HEK293 (cell line): ENCODE measurements at regions not wholly inside any gene's neighbourhood (a gene's known extent, or its start where the extent isn't known, plus 50 kb on each side); places are given as distances from the start of the nearest gene placed in this dataset.

Source experiments
- ZBTB17 ChIP-seq: fragments of 450-650 bp; formaldehyde crosslinking; IDR thresholded peaks from 2 replicates; pipeline ENCODE4 v1.5.1; 2016; ENCODE audit warnings: missing biosample characterization, missing genetic modification characterization
- ZNF223 ChIP-seq: fragments of 450-650 bp; formaldehyde crosslinking; IDR thresholded peaks from 2 replicates; pipeline ENCODE4 v1.5.1; 2016; ENCODE audit warnings: missing biosample characterization, missing genetic modification characterization
- ZNF645 ChIP-seq: fragments of 450-650 bp; formaldehyde crosslinking; IDR thresholded peaks from 2 replicates; pipeline ENCODE4; 2016; ENCODE audit warnings: missing biosample characterization, missing genetic modification characterization
- ZNF654 ChIP-seq: fragments of 450-650 bp; formaldehyde crosslinking; IDR thresholded peaks from 2 replicates; pipeline ENCODE4 v1.5.1; 2016; ENCODE audit warnings: low read depth, missing biosample characterization, missing genetic modification characterization
- ZNF704 ChIP-seq: fragments of 450-650 bp; formaldehyde crosslinking; IDR thresholded peaks from 2 replicates; pipeline ENCODE4 v1.5.1; 2016; ENCODE audit warnings: missing biosample characterization, missing genetic modification characterization
- ZXDB ChIP-seq: fragments of 450-650 bp; formaldehyde crosslinking; IDR thresholded peaks from 2 replicates; pipeline ENCODE4 v1.5.1; 2016; ENCODE audit warnings: missing biosample characterization, missing genetic modification characterization

DNA sequence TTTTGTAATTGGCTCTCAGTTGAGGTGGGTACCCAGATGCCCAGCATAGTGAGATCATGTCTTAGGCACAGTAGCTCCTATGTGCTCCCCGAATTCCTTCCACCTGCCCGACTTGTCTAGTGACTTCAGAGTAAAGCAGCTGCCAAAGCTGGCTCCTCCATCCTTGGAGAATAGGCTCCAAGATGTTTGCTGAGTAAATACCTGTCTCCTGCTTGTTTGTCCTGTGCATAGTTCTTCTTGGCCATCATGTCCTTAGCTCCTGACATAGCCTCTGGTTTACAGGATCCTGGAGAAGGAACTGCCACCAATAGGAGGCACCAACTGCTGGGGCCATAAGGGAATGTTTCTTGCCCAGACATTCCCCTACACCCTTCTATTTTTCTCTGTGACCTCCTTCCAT lies 52.6 kb upstream of the CISTR start:
- TF ChIP-seq ZNF704 (tag by site-specific recombination) (no peak), ZNF645 (no peak), ZXDB (no peak), ZNF223 (tag by site-specific recombination) (no peak), ZNF654 (tag by site-specific recombination) (no peak), ZBTB17 (tag by site-specific recombination) (no peak)
